ENCODE measurements at regions not wholly inside any gene's neighbourhood (a gene's known extent, or its start where the extent isn't known, plus 50 kb on each side); places are given as distances from the start of the nearest gene placed in this dataset.

- Histone ChIP-seq H3K79me2 (ENCODE audit: control insufficient read depth, insufficient read depth, low read length) (no peaks in the 10 kb centered on the region), H3K36me3 (ENCODE audit: control insufficient read depth, insufficient read depth, low read length) (no peaks in the 10 kb centered on the region)
These were observed 117.4 kb upstream of the PLPPR5 start for GRCh38 chr1:99122039-99122438.

DNA sequence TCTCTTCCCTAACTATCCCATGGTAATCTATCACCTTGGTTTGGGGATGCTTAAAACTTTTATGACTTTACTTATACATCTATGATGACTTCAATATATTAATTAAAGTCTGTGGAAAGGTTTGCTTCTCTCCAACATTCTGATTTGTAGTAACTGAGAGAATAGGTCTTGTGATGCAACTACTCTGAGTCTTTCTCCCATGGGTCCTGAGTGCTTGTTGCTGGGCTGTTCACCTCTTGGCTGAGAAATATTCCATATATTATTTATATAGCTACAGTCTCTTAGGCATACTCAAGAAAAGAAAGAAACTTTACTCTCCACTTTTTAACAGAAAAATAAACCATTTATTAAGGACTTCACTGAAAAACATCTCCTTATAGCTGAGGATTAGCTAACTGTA, 119.3 kb upstream of the PLPPR5 start:
- Histone ChIP-seq H3K4me3 (replicated peaks in 1 of 4; ENCODE audit: control extremely low read depth in 1 of 4, insufficient read depth in 1 of 4, low read depth in 3 of 4, low read length in 4 of 4) (no peak overlapping the region), H3K4me1 (ENCODE audit: control insufficient read depth, extremely low read depth, insufficient read depth, low read length) (no peaks in the 10 kb centered on the region), H3K27me3 (ENCODE audit: control insufficient read depth, insufficient read depth, low read length) (no peaks in the 10 kb centered on the region), H3K79me2 (ENCODE audit: control insufficient read depth, insufficient read depth, low read length) (no peaks in the 10 kb centered on the region), H3K4me2 (ENCODE audit: extremely low read depth, insufficient read depth, low read length) (no peak overlapping the region), H2AFZ (ENCODE audit: low read length) (no peak overlapping the region), H3K36me3 (ENCODE audit: control insufficient read depth, insufficient read depth, low read length) (no peaks in the 10 kb centered on the region), H3K9me3 (ENCODE audit: control insufficient read depth, insufficient read depth, low read depth, low read length) (no peaks in the 10 kb centered on the region), H3K9ac (ENCODE audit: insufficient read depth, low read length) (no peak overlapping the region), H4K20me1 (ENCODE audit: control insufficient read depth, extremely low read depth, insufficient read depth, low read length) (no peaks in the 10 kb centered on the region), H3K27ac (ENCODE audit: insufficient read depth, low read length) (no peak overlapping the region)
- no peak for DNase-seq (ENCODE audit: low read depth in 2 of 2)
- TF ChIP-seq, protein P1, sequence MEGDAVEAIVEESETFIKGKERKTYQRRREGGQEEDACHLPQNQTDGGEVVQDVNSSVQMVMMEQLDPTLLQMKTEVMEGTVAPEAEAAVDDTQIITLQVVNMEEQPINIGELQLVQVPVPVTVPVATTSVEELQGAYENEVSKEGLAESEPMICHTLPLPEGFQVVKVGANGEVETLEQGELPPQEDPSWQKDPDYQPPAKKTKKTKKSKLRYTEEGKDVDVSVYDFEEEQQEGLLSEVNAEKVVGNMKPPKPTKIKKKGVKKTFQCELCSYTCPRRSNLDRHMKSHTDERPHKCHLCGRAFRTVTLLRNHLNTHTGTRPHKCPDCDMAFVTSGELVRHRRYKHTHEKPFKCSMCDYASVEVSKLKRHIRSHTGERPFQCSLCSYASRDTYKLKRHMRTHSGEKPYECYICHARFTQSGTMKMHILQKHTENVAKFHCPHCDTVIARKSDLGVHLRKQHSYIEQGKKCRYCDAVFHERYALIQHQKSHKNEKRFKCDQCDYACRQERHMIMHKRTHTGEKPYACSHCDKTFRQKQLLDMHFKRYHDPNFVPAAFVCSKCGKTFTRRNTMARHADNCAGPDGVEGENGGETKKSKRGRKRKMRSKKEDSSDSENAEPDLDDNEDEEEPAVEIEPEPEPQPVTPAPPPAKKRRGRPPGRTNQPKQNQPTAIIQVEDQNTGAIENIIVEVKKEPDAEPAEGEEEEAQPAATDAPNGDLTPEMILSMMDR (conservative IDR thresholded peaks at IDR 0.05 in 1 of 2, IDR thresholded peaks at IDR 0.05 in 1 of 2; ENCODE audit: low read depth in 1 of 2, low read length in 2 of 2) = no peak
- no peak for TF ChIP-seq EZH2 (IDR thresholded peaks at IDR 0.05; ENCODE audit: low read length, missing control alignments)

More at GRCh38 chr1:99122039-99122438, 117.4 kb upstream of the PLPPR5 start:
- Histone ChIP-seq H3K4me2 (ENCODE audit: extremely low read depth, insufficient read depth, low read length) (no peak overlapping the region), H3K4me1 (ENCODE audit: control insufficient read depth, extremely low read depth, insufficient read depth, low read length) (no peaks in the 10 kb centered on the region), H3K27me3 (ENCODE audit: control insufficient read depth, insufficient read depth, low read length) (no peaks in the 10 kb centered on the region), H3K27ac (ENCODE audit: insufficient read depth, low read length) (no peak overlapping the region), H2AFZ (ENCODE audit: low read length) (no peak overlapping the region), H3K4me3 (replicated peaks in 1 of 4; ENCODE audit: control extremely low read depth in 1 of 4, insufficient read depth in 1 of 4, low read depth in 3 of 4, low read length in 4 of 4) (no peak overlapping the region), H4K20me1 (ENCODE audit: control insufficient read depth, extremely low read depth, insufficient read depth, low read length) (no peaks in the 10 kb centered on the region), H3K9me3 (ENCODE audit: control insufficient read depth, insufficient read depth, low read depth, low read length) (no peaks in the 10 kb centered on the region), H3K9ac (ENCODE audit: insufficient read depth, low read length) (no peak overlapping the region)
- DNase-seq (ENCODE audit: low read depth in 2 of 2) = no peak
- no peak for TF ChIP-seq EZH2 (IDR thresholded peaks at IDR 0.05; ENCODE audit: low read length, missing control alignments)
- TF ChIP-seq, protein P1 (conservative IDR thresholded peaks at IDR 0.05 in 1 of 2, IDR thresholded peaks at IDR 0.05 in 1 of 2; ENCODE audit: low read depth in 1 of 2, low read length in 2 of 2) = no peak

DNA sequence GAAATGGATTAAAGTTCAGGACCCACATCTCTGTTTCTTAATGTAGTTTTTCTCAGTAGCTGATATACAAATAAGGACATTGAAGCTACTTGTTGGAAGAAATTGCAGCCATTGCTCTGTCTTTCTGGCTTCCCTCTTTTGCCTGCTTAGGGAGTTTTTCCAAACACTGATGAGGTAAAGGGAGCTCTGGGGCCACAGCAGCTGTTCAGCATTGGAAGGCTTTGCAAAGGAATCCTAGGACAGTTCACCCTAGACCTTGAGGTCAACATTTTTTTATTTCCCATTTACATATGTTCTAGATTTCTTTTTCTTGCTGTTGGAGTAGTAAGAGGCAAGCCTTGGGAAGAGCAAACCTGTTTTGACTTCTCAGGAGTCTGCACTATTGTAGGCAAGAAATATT, 126.9 kb upstream of the PLPPR5 start:
- TF ChIP-seq, protein P1 (conservative IDR thresholded peaks at IDR 0.05 in 1 of 2, IDR thresholded peaks at IDR 0.05 in 1 of 2; ENCODE audit: low read depth in 1 of 2, low read length in 2 of 2) = no peak
- no peak for TF ChIP-seq EZH2 (IDR thresholded peaks at IDR 0.05; ENCODE audit: low read length, missing control alignments)
- Histone ChIP-seq H3K9ac (ENCODE audit: insufficient read depth, low read length) (no peak overlapping the region), H3K79me2 (ENCODE audit: control insufficient read depth, insufficient read depth, low read length) (no peaks in the 10 kb centered on the region), H3K4me2 (ENCODE audit: extremely low read depth, insufficient read depth, low read length) (no peak overlapping the region), H2AFZ (ENCODE audit: low read length) (no peak overlapping the region), H3K36me3 (ENCODE audit: control insufficient read depth, insufficient read depth, low read length) (no peaks in the 10 kb centered on the region), H3K27ac (ENCODE audit: insufficient read depth, low read length) (no peak overlapping the region), H3K4me3 (replicated peaks in 1 of 4; ENCODE audit: control extremely low read depth in 1 of 4, insufficient read depth in 1 of 4, low read depth in 3 of 4, low read length in 4 of 4) (no peak overlapping the region), H3K9me3 (ENCODE audit: control insufficient read depth, insufficient read depth, low read depth, low read length) (no peaks in the 10 kb centered on the region), H3K4me1 (ENCODE audit: control insufficient read depth, extremely low read depth, insufficient read depth, low read length) (no peaks in the 10 kb centered on the region), H3K27me3 (ENCODE audit: control insufficient read depth, insufficient read depth, low read length) (no peaks in the 10 kb centered on the region), H4K20me1 (ENCODE audit: control insufficient read depth, extremely low read depth, insufficient read depth, low read length) (no peaks in the 10 kb centered on the region)
- DNase-seq (ENCODE audit: low read depth in 2 of 2) = no peak
